GM23338 (cell line): ENCODE measurements at regions not wholly inside any gene's neighbourhood (a gene's known extent, or its start where the extent isn't known, plus 50 kb on each side); places are given as distances from the start of the nearest gene placed in this dataset.

Source experiments
- CREB1 ChIP-seq: fragments of 250-450 bp; sonication (Bioruptor Pico); IDR thresholded peaks from 2 replicates; pipeline ENCODE4 v1.5.0; 2020; ENCODE audit warnings: low read depth, mild to moderate bottlenecking, moderate library complexity
- EZH2 ChIP-seq: fragments of 200-600 bp; sonication (generic); IDR thresholded peaks from one replicate; pipeline ENCODE4 v1.8.0; 2017; ENCODE audit warnings: antibody characterized with exemption, mild to moderate bottlenecking, low read depth; ENCODE audit not compliant: unreplicated experiment
- EZH2phosphoT487 ChIP-seq: fragments of 200-600 bp; sonication (generic); IDR thresholded peaks from one replicate; pipeline ENCODE4 v1.8.1; 2018; ENCODE audit warnings: antibody characterized with exemption; ENCODE audit not compliant: unreplicated experiment
- JUNB ChIP-seq: IDR thresholded peaks from one replicate; pipeline ENCODE4 v1.6.1; 2016; ENCODE audit warnings: antibody characterized with exemption; ENCODE audit not compliant: unreplicated experiment
- NANOG ChIP-seq: IDR thresholded peaks from 2 replicates; pipeline ENCODE4 v1.6.1; 2016; ENCODE audit warnings: antibody characterized with exemption, borderline replicate concordance
- POLR2AphosphoS5 ChIP-seq: IDR thresholded peaks from 2 replicates; pipeline ENCODE4 v1.6.1; 2016; ENCODE audit warnings: antibody characterized with exemption, low read depth
- STAT1 ChIP-seq: IDR thresholded peaks from one replicate; pipeline ENCODE4 v1.6.1; 2016; ENCODE audit warnings: antibody characterized with exemption; ENCODE audit not compliant: unreplicated experiment
- ZNF331 ChIP-seq: fragments of 250-450 bp; sonication (Bioruptor Pico); IDR thresholded peaks from 2 replicates; pipeline ENCODE4 v1.5.0; 2020; ENCODE audit warnings: low read depth, mild to moderate bottlenecking, moderate library complexity
- TF ChIP-seq, protein P1 (sequence below): IDR thresholded peaks from one replicate; pipeline ENCODE4 v1.6.1; 2018; ENCODE audit warnings: antibody characterized with exemption; ENCODE audit not compliant: unreplicated experiment
- TF ChIP-seq, protein P2 (sequence below), 2 experiments: fragments of 200-600 bp in 1 of 2; sonication (generic) in 1 of 2; conservative IDR thresholded peaks; 2 replicates each; pipeline versions ENCODE4 v1.5.1 to v1.6.1; 2016 to 2017; ENCODE audit warnings: antibody characterized with exemption in 2 of 2, low read depth in 2 of 2, mild to moderate bottlenecking in 2 of 2, moderate library complexity in 1 of 2
- TF ChIP-seq, protein P3 (sequence below): fragments of 250-450 bp; sonication (Bioruptor Pico); IDR thresholded peaks from 2 replicates; pipeline ENCODE4 v1.5.0; 2020; ENCODE audit warnings: mild to moderate bottlenecking, moderate library complexity

DNA sequence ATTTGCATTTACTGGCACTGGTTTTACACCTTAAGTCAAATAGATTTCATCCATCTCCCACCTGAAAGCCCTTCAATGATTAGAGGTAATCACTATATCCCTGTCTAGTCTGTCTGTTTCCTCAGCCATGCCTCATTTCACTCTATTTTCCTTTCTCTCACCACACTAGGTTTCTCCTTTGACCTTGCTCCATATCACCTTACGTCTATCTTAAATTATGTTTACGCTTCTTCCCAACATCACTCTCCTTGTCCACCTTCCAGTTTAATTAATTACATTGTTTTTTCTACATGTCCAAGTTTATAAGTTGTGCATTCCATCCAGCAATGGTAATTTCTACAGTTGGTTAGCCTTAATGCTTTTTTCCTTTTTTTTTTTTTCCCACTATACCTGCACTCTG, 396.7 kb upstream of the PDZRN3 start:
- TF ChIP-seq, protein P1, sequence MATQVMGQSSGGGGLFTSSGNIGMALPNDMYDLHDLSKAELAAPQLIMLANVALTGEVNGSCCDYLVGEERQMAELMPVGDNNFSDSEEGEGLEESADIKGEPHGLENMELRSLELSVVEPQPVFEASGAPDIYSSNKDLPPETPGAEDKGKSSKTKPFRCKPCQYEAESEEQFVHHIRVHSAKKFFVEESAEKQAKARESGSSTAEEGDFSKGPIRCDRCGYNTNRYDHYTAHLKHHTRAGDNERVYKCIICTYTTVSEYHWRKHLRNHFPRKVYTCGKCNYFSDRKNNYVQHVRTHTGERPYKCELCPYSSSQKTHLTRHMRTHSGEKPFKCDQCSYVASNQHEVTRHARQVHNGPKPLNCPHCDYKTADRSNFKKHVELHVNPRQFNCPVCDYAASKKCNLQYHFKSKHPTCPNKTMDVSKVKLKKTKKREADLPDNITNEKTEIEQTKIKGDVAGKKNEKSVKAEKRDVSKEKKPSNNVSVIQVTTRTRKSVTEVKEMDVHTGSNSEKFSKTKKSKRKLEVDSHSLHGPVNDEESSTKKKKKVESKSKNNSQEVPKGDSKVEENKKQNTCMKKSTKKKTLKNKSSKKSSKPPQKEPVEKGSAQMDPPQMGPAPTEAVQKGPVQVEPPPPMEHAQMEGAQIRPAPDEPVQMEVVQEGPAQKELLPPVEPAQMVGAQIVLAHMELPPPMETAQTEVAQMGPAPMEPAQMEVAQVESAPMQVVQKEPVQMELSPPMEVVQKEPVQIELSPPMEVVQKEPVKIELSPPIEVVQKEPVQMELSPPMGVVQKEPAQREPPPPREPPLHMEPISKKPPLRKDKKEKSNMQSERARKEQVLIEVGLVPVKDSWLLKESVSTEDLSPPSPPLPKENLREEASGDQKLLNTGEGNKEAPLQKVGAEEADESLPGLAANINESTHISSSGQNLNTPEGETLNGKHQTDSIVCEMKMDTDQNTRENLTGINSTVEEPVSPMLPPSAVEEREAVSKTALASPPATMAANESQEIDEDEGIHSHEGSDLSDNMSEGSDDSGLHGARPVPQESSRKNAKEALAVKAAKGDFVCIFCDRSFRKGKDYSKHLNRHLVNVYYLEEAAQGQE: no peak
- TF ChIP-seq STAT1 (no peak), POLR2AphosphoS5 (no peak), JUNB (no peak), EZH2 (no peak), EZH2phosphoT487 (no peak), CREB1 (CRISPR knock-in tag) (no peak), ZNF331 (CRISPR knock-in tag) (no peak), NANOG (no peak)
- TF ChIP-seq, protein P2, sequence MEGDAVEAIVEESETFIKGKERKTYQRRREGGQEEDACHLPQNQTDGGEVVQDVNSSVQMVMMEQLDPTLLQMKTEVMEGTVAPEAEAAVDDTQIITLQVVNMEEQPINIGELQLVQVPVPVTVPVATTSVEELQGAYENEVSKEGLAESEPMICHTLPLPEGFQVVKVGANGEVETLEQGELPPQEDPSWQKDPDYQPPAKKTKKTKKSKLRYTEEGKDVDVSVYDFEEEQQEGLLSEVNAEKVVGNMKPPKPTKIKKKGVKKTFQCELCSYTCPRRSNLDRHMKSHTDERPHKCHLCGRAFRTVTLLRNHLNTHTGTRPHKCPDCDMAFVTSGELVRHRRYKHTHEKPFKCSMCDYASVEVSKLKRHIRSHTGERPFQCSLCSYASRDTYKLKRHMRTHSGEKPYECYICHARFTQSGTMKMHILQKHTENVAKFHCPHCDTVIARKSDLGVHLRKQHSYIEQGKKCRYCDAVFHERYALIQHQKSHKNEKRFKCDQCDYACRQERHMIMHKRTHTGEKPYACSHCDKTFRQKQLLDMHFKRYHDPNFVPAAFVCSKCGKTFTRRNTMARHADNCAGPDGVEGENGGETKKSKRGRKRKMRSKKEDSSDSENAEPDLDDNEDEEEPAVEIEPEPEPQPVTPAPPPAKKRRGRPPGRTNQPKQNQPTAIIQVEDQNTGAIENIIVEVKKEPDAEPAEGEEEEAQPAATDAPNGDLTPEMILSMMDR (conservative IDR thresholded peaks at IDR 0.05; ENCODE audit: low read depth in 2 of 2): no peak
- TF ChIP-seq, protein P3, sequence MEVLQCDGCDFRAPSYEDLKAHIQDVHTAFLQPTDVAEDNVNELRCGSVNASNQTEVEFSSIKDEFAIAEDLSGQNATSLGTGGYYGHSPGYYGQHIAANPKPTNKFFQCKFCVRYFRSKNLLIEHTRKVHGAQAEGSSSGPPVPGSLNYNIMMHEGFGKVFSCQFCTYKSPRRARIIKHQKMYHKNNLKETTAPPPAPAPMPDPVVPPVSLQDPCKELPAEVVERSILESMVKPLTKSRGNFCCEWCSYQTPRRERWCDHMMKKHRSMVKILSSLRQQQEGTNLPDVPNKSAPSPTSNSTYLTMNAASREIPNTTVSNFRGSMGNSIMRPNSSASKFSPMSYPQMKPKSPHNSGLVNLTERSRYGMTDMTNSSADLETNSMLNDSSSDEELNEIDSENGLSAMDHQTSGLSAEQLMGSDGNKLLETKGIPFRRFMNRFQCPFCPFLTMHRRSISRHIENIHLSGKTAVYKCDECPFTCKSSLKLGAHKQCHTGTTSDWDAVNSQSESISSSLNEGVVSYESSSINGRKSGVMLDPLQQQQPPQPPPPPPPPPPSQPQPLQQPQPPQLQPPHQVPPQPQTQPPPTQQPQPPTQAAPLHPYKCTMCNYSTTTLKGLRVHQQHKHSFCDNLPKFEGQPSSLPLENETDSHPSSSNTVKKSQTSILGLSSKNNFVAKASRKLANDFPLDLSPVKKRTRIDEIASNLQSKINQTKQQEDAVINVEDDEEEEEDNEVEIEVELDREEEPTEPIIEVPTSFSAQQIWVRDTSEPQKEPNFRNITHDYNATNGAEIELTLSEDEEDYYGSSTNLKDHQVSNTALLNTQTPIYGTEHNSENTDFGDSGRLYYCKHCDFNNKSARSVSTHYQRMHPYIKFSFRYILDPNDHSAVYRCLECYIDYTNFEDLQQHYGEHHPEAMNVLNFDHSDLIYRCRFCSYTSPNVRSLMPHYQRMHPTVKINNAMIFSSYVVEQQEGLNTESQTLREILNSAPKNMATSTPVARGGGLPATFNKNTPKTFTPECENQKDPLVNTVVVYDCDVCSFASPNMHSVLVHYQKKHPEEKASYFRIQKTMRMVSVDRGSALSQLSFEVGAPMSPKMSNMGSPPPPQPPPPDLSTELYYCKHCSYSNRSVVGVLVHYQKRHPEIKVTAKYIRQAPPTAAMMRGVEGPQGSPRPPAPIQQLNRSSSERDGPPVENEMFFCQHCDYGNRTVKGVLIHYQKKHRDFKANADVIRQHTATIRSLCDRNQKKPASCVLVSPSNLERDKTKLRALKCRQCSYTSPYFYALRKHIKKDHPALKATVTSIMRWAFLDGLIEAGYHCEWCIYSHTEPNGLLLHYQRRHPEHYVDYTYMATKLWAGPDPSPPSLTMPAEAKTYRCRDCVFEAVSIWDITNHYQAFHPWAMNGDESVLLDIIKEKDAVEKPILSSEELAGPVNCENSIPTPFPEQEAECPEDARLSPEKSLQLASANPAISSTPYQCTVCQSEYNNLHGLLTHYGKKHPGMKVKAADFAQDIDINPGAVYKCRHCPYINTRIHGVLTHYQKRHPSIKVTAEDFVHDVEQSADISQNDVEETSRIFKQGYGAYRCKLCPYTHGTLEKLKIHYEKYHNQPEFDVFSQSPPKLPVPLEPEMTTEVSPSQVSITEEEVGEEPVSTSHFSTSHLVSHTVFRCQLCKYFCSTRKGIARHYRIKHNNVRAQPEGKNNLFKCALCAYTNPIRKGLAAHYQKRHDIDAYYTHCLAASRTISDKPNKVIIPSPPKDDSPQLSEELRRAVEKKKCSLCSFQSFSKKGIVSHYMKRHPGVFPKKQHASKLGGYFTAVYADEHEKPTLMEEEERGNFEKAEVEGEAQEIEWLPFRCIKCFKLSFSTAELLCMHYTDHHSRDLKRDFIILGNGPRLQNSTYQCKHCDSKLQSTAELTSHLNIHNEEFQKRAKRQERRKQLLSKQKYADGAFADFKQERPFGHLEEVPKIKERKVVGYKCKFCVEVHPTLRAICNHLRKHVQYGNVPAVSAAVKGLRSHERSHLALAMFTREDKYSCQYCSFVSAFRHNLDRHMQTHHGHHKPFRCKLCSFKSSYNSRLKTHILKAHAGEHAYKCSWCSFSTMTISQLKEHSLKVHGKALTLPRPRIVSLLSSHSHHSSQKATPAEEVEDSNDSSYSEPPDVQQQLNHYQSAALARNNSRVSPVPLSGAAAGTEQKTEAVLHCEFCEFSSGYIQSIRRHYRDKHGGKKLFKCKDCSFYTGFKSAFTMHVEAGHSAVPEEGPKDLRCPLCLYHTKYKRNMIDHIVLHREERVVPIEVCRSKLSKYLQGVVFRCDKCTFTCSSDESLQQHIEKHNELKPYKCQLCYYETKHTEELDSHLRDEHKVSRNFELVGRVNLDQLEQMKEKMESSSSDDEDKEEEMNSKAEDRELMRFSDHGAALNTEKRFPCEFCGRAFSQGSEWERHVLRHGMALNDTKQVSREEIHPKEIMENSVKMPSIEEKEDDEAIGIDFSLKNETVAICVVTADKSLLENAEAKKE (CRISPR knock-in tag): no peak
